ENCODE measurements at regions not wholly inside any gene's neighbourhood (a gene's known extent, or its start where the extent isn't known, plus 50 kb on each side); places are given as distances from the start of the nearest gene placed in this dataset.

DNA sequence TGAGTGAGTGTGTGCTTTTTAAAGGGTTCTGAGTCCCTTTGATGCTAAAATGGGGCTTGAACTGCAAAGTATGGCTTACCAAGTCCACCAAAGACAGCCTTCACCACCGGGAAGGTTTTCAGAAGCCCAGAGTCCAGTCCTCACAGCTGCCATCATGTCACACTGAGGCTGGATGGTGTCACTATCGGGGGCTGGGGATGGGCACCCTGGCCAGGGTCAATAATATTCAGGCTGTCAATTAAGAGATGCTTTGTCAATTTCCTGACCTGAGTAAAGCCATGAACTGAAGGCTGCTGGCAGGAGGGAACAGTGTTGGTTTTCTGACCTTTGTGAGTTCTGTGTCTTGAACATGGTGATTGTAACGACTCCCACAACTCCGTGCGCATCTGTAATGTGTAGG lies 373.0 kb upstream of the B3GAT1 start:
- ATAC-seq, result no peak
- Histone ChIP-seq H3K4me1 (peaks cover 0 to 26% (median 0%) of the 10 kb centered on the region in 3 donors), H3K36me3 (no peaks in the 10 kb centered on the region), H3K27ac (no peak overlapping the region), H3K9me3 (no peaks in the 10 kb centered on the region), H3K4me3 (no peak overlapping the region), H3K27me3 (no peaks in the 10 kb centered on the region)
- WGBS, 2 donors (ENCODE audit: low coverage in 1 of 2), result 96% methylated on average over 3 of the region's 5 CpGs; no CpG with 5 or more reads in 1 of the 2 donors
- TF ChIP-seq, protein P1, sequence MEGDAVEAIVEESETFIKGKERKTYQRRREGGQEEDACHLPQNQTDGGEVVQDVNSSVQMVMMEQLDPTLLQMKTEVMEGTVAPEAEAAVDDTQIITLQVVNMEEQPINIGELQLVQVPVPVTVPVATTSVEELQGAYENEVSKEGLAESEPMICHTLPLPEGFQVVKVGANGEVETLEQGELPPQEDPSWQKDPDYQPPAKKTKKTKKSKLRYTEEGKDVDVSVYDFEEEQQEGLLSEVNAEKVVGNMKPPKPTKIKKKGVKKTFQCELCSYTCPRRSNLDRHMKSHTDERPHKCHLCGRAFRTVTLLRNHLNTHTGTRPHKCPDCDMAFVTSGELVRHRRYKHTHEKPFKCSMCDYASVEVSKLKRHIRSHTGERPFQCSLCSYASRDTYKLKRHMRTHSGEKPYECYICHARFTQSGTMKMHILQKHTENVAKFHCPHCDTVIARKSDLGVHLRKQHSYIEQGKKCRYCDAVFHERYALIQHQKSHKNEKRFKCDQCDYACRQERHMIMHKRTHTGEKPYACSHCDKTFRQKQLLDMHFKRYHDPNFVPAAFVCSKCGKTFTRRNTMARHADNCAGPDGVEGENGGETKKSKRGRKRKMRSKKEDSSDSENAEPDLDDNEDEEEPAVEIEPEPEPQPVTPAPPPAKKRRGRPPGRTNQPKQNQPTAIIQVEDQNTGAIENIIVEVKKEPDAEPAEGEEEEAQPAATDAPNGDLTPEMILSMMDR (IDR thresholded peaks at IDR 0.05), result no peak
- TF ChIP-seq POLR2A (IDR thresholded peaks at IDR 0.05), result no peak
- no peak for TF ChIP-seq POLR2AphosphoS5 (IDR thresholded peaks at IDR 0.05)
- TF ChIP-seq EP300 (IDR thresholded peaks at IDR 0.05), result no peak

DNA sequence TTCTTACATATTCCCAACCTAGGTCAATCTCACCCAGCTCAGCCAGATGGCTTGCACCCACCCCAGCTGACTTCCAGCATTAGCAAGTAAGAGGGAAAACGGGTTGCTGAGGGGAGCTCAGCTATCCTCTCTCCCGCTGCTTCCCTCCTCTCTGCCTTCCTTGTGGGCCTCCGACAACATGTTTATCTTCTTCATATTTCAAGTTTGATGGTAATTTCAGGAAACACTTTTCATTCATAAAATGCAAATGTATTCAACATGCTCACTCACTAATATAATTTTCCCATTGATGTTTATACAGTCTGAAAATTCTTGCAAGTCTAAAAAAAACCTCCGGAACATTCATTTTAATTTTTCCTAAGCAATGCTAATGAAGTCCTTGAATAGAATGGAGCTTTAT lies 372.5 kb upstream of the B3GAT1 start:
- Histone ChIP-seq H3K36me3 (no peaks in the 10 kb centered on the region), H3K27ac (no peak overlapping the region), H3K4me3 (no peak overlapping the region), H3K4me1 (peaks cover 0 to 26% (median 0%) of the 10 kb centered on the region in 3 donors), H3K27me3 (no peaks in the 10 kb centered on the region), H3K9me3 (no peaks in the 10 kb centered on the region)
- no peak for ATAC-seq
- WGBS, 2 donors (ENCODE audit: low coverage in 1 of 2), result 65 to 84% methylated on average over 4 of the region's 4 CpGs
- TF ChIP-seq POLR2A (IDR thresholded peaks at IDR 0.05), result no peak
- TF ChIP-seq, protein P1 (IDR thresholded peaks at IDR 0.05), result no peak
- TF ChIP-seq POLR2AphosphoS5 (IDR thresholded peaks at IDR 0.05), result no peak
- no peak for TF ChIP-seq EP300 (IDR thresholded peaks at IDR 0.05)

DNA sequence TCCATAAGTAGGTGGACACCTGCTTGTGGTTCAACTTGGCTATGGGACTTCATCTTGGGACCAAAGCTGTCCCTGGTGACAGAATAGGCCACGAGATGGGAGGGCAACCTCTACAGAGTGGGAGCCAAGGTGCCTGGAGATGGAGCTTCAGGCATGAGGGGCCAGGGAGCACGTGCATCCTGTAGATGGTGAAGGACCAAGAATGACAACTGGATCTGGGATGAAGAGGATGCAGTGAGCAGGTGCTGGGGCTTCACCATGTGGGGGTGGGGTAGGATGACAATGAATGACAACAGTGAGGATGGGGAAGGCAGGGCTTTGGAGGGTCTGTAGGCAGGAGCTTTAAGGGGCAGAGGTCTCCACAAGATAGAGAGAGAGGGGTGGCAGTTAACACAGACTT lies 372.0 kb upstream of the B3GAT1 start:
- Histone ChIP-seq H3K9me3 (no peaks in the 10 kb centered on the region), H3K4me1 (peaks cover 0 to 26% (median 0%) of the 10 kb centered on the region in 3 donors), H3K4me3 (no peak overlapping the region), H3K27ac (no peak overlapping the region), H3K36me3 (no peaks in the 10 kb centered on the region), H3K27me3 (no peaks in the 10 kb centered on the region)
- ATAC-seq, result no peak
- WGBS, 2 donors (ENCODE audit: low coverage in 1 of 2), result 57 to 70% methylated on average over 2 of the region's 2 CpGs
- no peak for TF ChIP-seq EP300 (IDR thresholded peaks at IDR 0.05)
- no peak for TF ChIP-seq POLR2AphosphoS5 (IDR thresholded peaks at IDR 0.05)
- TF ChIP-seq, protein P1 (IDR thresholded peaks at IDR 0.05), result no peak
- no peak for TF ChIP-seq POLR2A (IDR thresholded peaks at IDR 0.05)

DNA sequence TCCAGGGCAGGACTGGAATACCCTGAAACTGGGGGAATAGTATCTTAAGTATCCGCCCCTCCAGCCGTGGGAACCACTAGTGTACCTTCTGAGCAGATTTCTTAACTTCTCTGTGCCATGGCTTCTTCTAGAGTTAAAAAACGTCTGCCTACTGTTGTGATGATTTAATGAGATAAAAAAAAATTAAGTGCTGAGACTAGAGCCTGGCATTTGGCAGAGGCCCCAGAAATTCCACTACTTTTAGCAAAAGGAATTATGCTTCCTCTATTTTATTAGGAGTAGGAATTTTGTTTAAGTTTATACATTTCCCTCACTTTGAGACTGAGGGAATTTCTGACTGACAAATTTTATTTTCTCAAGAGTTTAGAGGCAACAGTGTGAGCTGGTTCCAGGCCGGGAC lies 371.2 kb upstream of the B3GAT1 start:
- WGBS, 2 donors (ENCODE audit: low coverage in 1 of 2), result 17 to 38% methylated on average over 2 to 4 of the region's 4 CpGs
- Histone ChIP-seq H3K36me3 (no peaks in the 10 kb centered on the region), H3K4me3 (no peak overlapping the region), H3K4me1 (peaks cover 0 to 26% (median 0%) of the 10 kb centered on the region in 3 donors), H3K27me3 (no peaks in the 10 kb centered on the region), H3K27ac (peak overlapping the region in 2 of 4 donors; percentile 22 to 58), H3K9me3 (no peaks in the 10 kb centered on the region)
- no peak for TF ChIP-seq POLR2A (IDR thresholded peaks at IDR 0.05)
- no peak for TF ChIP-seq POLR2AphosphoS5 (IDR thresholded peaks at IDR 0.05)
- TF ChIP-seq EP300 (IDR thresholded peaks at IDR 0.05), result no peak
- peak; percentile 31 for ATAC-seq

DNA sequence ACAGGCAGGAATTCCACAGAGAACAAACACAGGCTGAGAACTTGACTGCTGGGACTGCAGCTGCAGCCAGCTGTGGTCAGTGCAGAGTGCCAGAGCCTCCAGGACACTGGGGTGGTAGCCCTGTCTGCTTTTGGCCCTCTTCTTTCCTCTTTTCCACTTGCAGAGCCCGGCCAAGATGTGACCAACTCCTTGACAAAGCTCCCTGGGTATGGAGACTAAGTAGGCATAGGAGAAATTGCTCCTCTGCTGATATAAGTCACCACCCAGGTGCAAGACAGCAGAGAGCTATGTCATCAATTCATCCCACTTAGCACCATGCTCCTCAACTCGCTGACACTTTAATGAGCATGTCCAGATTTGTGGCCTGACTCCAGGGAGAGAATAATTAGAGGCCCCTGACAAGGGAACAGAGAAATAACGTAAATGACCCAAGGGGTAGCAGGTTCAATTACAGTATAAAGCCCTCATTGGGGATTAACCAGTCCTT lies 369.4 kb upstream of the B3GAT1 start:
- Histone ChIP-seq H3K27me3 (no peaks in the 10 kb centered on the region), H3K4me1 (peaks cover 0 to 26% (median 0%) of the 10 kb centered on the region in 3 donors), H3K9me3 (no peaks in the 10 kb centered on the region), H3K27ac (no peak overlapping the region), H3K36me3 (no peaks in the 10 kb centered on the region), H3K4me3 (no peak overlapping the region)
- TF ChIP-seq EP300 (IDR thresholded peaks at IDR 0.05) (no peak), POLR2AphosphoS5 (IDR thresholded peaks at IDR 0.05) (no peak), POLR2A (IDR thresholded peaks at IDR 0.05) (no peak)
- TF ChIP-seq, protein P1 (IDR thresholded peaks at IDR 0.05), result no peak
- WGBS, 2 donors (ENCODE audit: low coverage in 1 of 2), result 81% methylated on average over 2 of the region's 3 CpGs; no CpG with 5 or more reads in 1 of the 2 donors
- no peak for ATAC-seq
